IMR-90 (cell line): ENCODE measurements at regions not wholly inside any gene's neighbourhood (a gene's known extent, or its start where the extent isn't known, plus 50 kb on each side); places are given as distances from the start of the nearest gene placed in this dataset.

Experiments used
- ATAC-seq: fragments of 200-7000 bp; cut with Tn5 transposase; 2 replicates; pipeline ENCODE4 v1.9.1; 2020; ENCODE audit warnings: low read depth, mild to moderate bottlenecking, moderate library complexity
- BruUV-seq: library from RNA; stranded (reverse); fragments of 400-500 nt; replicated peaks from 2 replicates; lab custom pipeline; 2021; lab: Mats Ljungman, UMichigan
- CTCF ChIA-PET: fragments of 300-600 bp; formaldehyde crosslinking; extraction: SDS; loops from one replicate; lab custom pipeline; 2021; ENCODE audit warnings: antibody characterized with exemption; lab: Yijun Ruan, JAX
- POLR2A ChIA-PET: fragments of 300-600 bp; sonication (Branson Sonifier 250); formaldehyde crosslinking; loops from one replicate; lab custom pipeline; 2022; ENCODE audit warnings: antibody characterized with exemption; ENCODE audit not compliant: unreplicated experiment; lab: Charles Lee
- DNase-seq: peaks from one replicate; pipeline ENCODE4 v3.0.0; 2013
- H2AFZ ChIP-seq: replicated peaks from 2 replicates; pipeline ENCODE3; 2013; ENCODE audit warnings: low read length, mild to moderate bottlenecking; ENCODE audit not compliant: poor library complexity
- H2AK5ac ChIP-seq: 2 replicates; pipeline ENCODE4 v1.6.1; 2013; ENCODE audit warnings: low read depth, low read length, inconsistent platforms
- H2AK9ac ChIP-seq: replicated peaks from 2 replicates; pipeline ENCODE3; 2013; ENCODE audit warnings: mild to moderate bottlenecking, low read depth, low read length, moderate library complexity; ENCODE audit not compliant: poor library complexity
- H2BK120ac ChIP-seq: 2 replicates; pipeline ENCODE4 v1.6.1; 2013; ENCODE audit warnings: low read depth, low read length, inconsistent platforms
- H2BK15ac ChIP-seq: 3 replicates; pipeline ENCODE4 v1.6.1; 2013; ENCODE audit warnings: low read depth, low read length, inconsistent platforms
- H2BK20ac ChIP-seq: 2 replicates; pipeline ENCODE4 v1.6.1; 2013; ENCODE audit warnings: low read depth, mild to moderate bottlenecking, inconsistent platforms, low read length, moderate library complexity
- H2BK5ac ChIP-seq: 2 replicates; pipeline ENCODE4 v1.6.1; 2013; ENCODE audit warnings: mild to moderate bottlenecking, low read depth, low read length, inconsistent platforms; ENCODE audit not compliant: poor library complexity, severe bottlenecking
- H3K14ac ChIP-seq: replicated peaks from 2 replicates; pipeline ENCODE4 v1.6.1; 2013; ENCODE audit warnings: low read depth, low read length, inconsistent platforms
- H3K18ac ChIP-seq: 2 replicates; pipeline ENCODE4 v1.6.1; 2013; ENCODE audit warnings: low read depth, low read length, control low read depth
- H3K23ac ChIP-seq: 2 replicates; pipeline ENCODE4 v1.6.1; 2013; ENCODE audit warnings: low read depth, low read length, inconsistent platforms
- H3K27ac ChIP-seq: 2 replicates; pipeline ENCODE4 v1.5.1; 2013; ENCODE audit warnings: mild to moderate bottlenecking, control low read depth, low read length; ENCODE audit not compliant: insufficient read depth
- H3K27me3 ChIP-seq: 2 replicates; pipeline ENCODE4 v1.6.1; 2013; ENCODE audit warnings: low read length; ENCODE audit not compliant: control insufficient read depth, insufficient read depth
- H3K36me3 ChIP-seq: 2 replicates; pipeline ENCODE4 v1.6.1; 2013; ENCODE audit warnings: low read length, mixed read lengths; ENCODE audit not compliant: control insufficient read depth, insufficient read depth
- H3K4ac ChIP-seq: 2 replicates; pipeline ENCODE4 v1.6.1; 2013; ENCODE audit warnings: low read depth, low read length, inconsistent platforms
- H3K4me1 ChIP-seq: 2 replicates; pipeline ENCODE4 v1.6.1; 2013; ENCODE audit warnings: low read length, mixed read lengths; ENCODE audit not compliant: control insufficient read depth, insufficient read depth
- H3K4me2 ChIP-seq: 2 replicates; pipeline ENCODE4 v1.6.1; 2013; ENCODE audit warnings: low read depth, mild to moderate bottlenecking, control low read depth, low read length, moderate library complexity
- H3K4me3 ChIP-seq: 2 replicates; pipeline ENCODE4 v1.5.1; 2013; ENCODE audit warnings: low read depth, mild to moderate bottlenecking, control low read depth, low read length, moderate library complexity; ENCODE audit not compliant: insufficient read depth
- H3K56ac ChIP-seq: 2 replicates; pipeline ENCODE4 v1.6.1; 2013; ENCODE audit warnings: low read length, inconsistent platforms; ENCODE audit not compliant: insufficient read depth; ENCODE audit errors: extremely low read depth
- H3K79me1 ChIP-seq, 2 experiments: 2 replicates each; pipeline ENCODE4 v1.6.1; 2013; ENCODE audit warnings: low read length in 2 of 2, inconsistent platforms in 1 of 2, low read depth in 1 of 2
- H3K9ac ChIP-seq: 2 replicates; pipeline ENCODE4 v1.6.1; 2013; ENCODE audit warnings: low read depth, low read length, control low read depth
- H3K9me1 ChIP-seq: 2 replicates; pipeline ENCODE4 v1.6.1; 2013; ENCODE audit warnings: low read length, inconsistent platforms; ENCODE audit not compliant: insufficient read depth
- H3K9me3 ChIP-seq: 2 replicates; pipeline ENCODE4 v1.6.1; 2013; ENCODE audit warnings: low read length; ENCODE audit not compliant: control insufficient read depth, insufficient read depth
- H4K20me1 ChIP-seq: 2 replicates; pipeline ENCODE4 v1.6.1; 2013; ENCODE audit warnings: low read length, inconsistent platforms; ENCODE audit not compliant: insufficient read depth
- H4K5ac ChIP-seq: 2 replicates; pipeline ENCODE4 v1.6.1; 2013; ENCODE audit warnings: mild to moderate bottlenecking, low read depth, low read length, control low read depth
- H4K8ac ChIP-seq, 2 experiments: 2 replicates each; pipeline ENCODE4 v1.6.1; 2013; ENCODE audit warnings: low read depth in 2 of 2, low read length in 2 of 2, control low read depth in 1 of 2, inconsistent platforms in 1 of 2
- H4K91ac ChIP-seq: 2 replicates; pipeline ENCODE4 v1.6.1; 2013; ENCODE audit warnings: low read depth, low read length, inconsistent platforms; ENCODE audit not compliant: insufficient read depth
- BHLHE40 ChIP-seq: fragments of 150-350 bp; IDR thresholded peaks from 2 replicates; pipeline ENCODE4 v1.6.1; 2016; ENCODE audit warnings: mild to moderate bottlenecking, low read depth, low read length
- MAFK ChIP-seq: IDR thresholded peaks from 2 replicates; pipeline ENCODE4 v1.6.1; 2012; ENCODE audit warnings: low read depth, low read length, improper control_type of control experiment
- NFE2L2 ChIP-seq: fragments of 150-350 bp; IDR thresholded peaks from 2 replicates; pipeline ENCODE4 v1.6.1; 2016; ENCODE audit warnings: low read depth, mild to moderate bottlenecking, low read length
- RAD21 ChIP-seq: IDR thresholded peaks from 2 replicates; pipeline ENCODE4 v1.6.1; 2012; ENCODE audit warnings: low read length, improper control_type of control experiment
- RFX5 ChIP-seq: IDR thresholded peaks from 2 replicates; pipeline ENCODE4 v1.8.0; 2012; ENCODE audit warnings: low read depth, mild to moderate bottlenecking, low read length, moderate library complexity
- WGBS, 2 experiments: methylation state at CpG; one replicate each; pipeline versions ENCODE4 v1.1.5 to v1.1.7; 2013; ENCODE audit warnings: missing lambda C conversion rate in 2 of 2; ENCODE audit not compliant: insufficient read length in 1 of 2; ENCODE audit errors: extremely low coverage in 2 of 2; 5-methylcytosine and 5-hydroxymethylcytosine counted together
- dilution Hi-C: fragments of 300-500 bp; cut with HindIII; formaldehyde crosslinking; loops from one replicate; pipeline ENCODE4 v1.14.3; 2018; ENCODE audit warnings: low sequenced_read_pairs; ENCODE audit not compliant: unreplicated experiment
- in situ Hi-C: fragments of 300-500 bp; cut with MboI; formaldehyde crosslinking; loops from 3 replicates; pipeline ENCODE4 v1.14.3; 2019; ENCODE audit warnings: low sequenced_read_pairs, inconsistent platforms, mixed read lengths
- intact Hi-C: fragments of 100-400 bp; cut with micrococcal nuclease; formaldehyde crosslinking; loops from 2 replicates; pipeline ENCODE4 v1.10.0; 2022
- TF ChIP-seq, protein P1 (sequence below): fragments of 150-350 bp; IDR thresholded peaks from 2 replicates; pipeline ENCODE4 v1.6.1; 2017; ENCODE audit warnings: mild to moderate bottlenecking, antibody characterized with exemption, low read length, low read depth
- TF ChIP-seq, protein P2 (sequence below): fragments of 150-350 bp; IDR thresholded peaks from 2 replicates; pipeline ENCODE4 v1.6.1; 2016; ENCODE audit warnings: low read depth, mild to moderate bottlenecking, low read length, moderate library complexity, borderline replicate concordance

DNA sequence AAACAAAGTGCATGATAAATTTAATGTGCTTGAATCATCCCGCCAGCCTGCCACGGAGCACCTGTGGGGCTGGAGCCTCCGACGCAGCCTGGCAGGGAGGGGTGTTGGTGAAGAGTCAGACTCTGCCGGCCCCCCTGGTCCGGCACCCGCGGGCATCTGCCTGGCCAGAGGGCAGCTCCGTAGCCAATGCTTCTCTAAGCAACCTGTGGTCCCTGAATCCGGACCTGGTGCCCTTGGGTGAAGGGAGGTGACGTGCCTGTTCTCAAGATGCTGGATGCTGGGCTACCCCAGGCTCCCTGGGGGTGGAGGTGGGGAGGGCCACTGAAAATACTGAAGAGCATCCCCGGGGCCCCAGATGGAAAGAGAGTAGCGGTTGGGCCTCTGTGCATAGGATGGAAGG lies 158.6 kb upstream of the C14orf180 start:
- H3K79me1 ChIP-seq = no peaks in the 10 kb centered on the region
- H3K4me1 ChIP-seq = no peaks in the 10 kb centered on the region
- no peaks in the 10 kb centered on the region for H3K27me3 ChIP-seq
- no peak overlapping the region for H3K14ac ChIP-seq
- dilution Hi-C loops (no loop called here), in situ Hi-C loops (no loop called here), intact Hi-C loops (no loop called here)
- no peak overlapping the region for H2AK9ac ChIP-seq
- no peaks in the 10 kb centered on the region for H4K20me1 ChIP-seq
- no peak overlapping the region for H4K91ac ChIP-seq
- ChIA-PET POLR2A (no interaction called here), CTCF (no interaction called here)
- H3K18ac ChIP-seq = no peak overlapping the region
- no peak overlapping the region for H3K27ac ChIP-seq
- no peak for DNase-seq
- 75% methylated on average over 9 of the region's 13 CpGs; no CpG with 5 or more reads in 1 of the 2 experiments for WGBS, 2 experiments
- peaks cover 7% of the 10 kb centered on the region for H3K9me3 ChIP-seq
- H4K8ac ChIP-seq = no peak overlapping the region
- no peak overlapping the region for H2BK15ac ChIP-seq
- H2BK20ac ChIP-seq = no peak overlapping the region
- H4K5ac ChIP-seq = no peak overlapping the region
- H3K4ac ChIP-seq = no peak overlapping the region
- no peak overlapping the region for H3K4me2 ChIP-seq
- no peak overlapping the region for H2BK120ac ChIP-seq
- H3K9me1 ChIP-seq = no peaks in the 10 kb centered on the region
- no peaks in the 10 kb centered on the region for H3K36me3 ChIP-seq
- ATAC-seq = no peak
- no peak overlapping the region for H3K23ac ChIP-seq
- no TSS peak for BruUV-seq
- no peak overlapping the region for H2AFZ ChIP-seq
- H3K4me3 ChIP-seq = no peak overlapping the region
- no peak overlapping the region for H3K56ac ChIP-seq
- TF ChIP-seq RFX5 = no peak
- TF ChIP-seq MAFK = no peak
- TF ChIP-seq BHLHE40 = no peak
- no peak for TF ChIP-seq RAD21
- no peak for TF ChIP-seq NFE2L2
- TF ChIP-seq, protein P1, sequence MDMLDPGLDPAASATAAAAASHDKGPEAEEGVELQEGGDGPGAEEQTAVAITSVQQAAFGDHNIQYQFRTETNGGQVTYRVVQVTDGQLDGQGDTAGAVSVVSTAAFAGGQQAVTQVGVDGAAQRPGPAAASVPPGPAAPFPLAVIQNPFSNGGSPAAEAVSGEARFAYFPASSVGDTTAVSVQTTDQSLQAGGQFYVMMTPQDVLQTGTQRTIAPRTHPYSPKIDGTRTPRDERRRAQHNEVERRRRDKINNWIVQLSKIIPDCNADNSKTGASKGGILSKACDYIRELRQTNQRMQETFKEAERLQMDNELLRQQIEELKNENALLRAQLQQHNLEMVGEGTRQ = no peak
- TF ChIP-seq, protein P2, sequence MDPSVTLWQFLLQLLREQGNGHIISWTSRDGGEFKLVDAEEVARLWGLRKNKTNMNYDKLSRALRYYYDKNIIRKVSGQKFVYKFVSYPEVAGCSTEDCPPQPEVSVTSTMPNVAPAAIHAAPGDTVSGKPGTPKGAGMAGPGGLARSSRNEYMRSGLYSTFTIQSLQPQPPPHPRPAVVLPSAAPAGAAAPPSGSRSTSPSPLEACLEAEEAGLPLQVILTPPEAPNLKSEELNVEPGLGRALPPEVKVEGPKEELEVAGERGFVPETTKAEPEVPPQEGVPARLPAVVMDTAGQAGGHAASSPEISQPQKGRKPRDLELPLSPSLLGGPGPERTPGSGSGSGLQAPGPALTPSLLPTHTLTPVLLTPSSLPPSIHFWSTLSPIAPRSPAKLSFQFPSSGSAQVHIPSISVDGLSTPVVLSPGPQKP = no peak
- H2BK5ac ChIP-seq = no peak overlapping the region
- H3K9ac ChIP-seq = no peak overlapping the region
- H2AK5ac ChIP-seq = no peak overlapping the region
